Stomach (tissue), 8 donors: ENCODE measurements at regions not wholly inside any gene's neighbourhood (a gene's known extent, or its start where the extent isn't known, plus 50 kb on each side); places are given as distances from the start of the nearest gene placed in this dataset.

Experiments used
- DNase-seq, 2 donors: peaks; one replicate each; pipeline versions ENCODE4 v3.0.0 to v3.0.0-alpha.2; 2013 to 2019
- H3K27ac ChIP-seq, 5 donors: fragments of 200-600 bp in 4 of 5; sonication (generic) in 4 of 5; one replicate each; pipeline ENCODE4 v1.5.1; 2013 to 2019; ENCODE audit warnings: mild to moderate bottlenecking in 1 of 5, moderate library complexity in 1 of 5
- H3K27me3 ChIP-seq, 3 donors: fragments of 200-600 bp; sonication (generic); one replicate each; pipeline ENCODE4 v1.5.1; 2017 to 2019; ENCODE audit warnings: mixed run types in 1 of 3
- H3K36me3 ChIP-seq, 4 donors: fragments of 200-600 bp; sonication (generic); 1 replicate in 3 of 4; 2 replicates in 1 of 4; pipeline ENCODE4 v1.5.1; 2016 to 2019
- H3K4me1 ChIP-seq, 4 donors: fragments of 200-600 bp; sonication (generic); one replicate each; pipeline ENCODE4 v1.5.1; 2016 to 2019
- H3K4me3 ChIP-seq, 4 donors: fragments of 200-600 bp; sonication (generic) in 3 of 4; one replicate each; pipeline ENCODE4 v1.5.1; 2016 to 2019; ENCODE audit warnings: mild to moderate bottlenecking in 1 of 4
- H3K9me3 ChIP-seq, 4 donors: fragments of 200-600 bp; sonication (generic); one replicate each; pipeline ENCODE4 v1.5.1; 2016 to 2019
- CTCF ChIP-seq, 7 experiments: fragments of 450-650 bp in 4 of 7; fragments of 200-600 bp in 3 of 7; sonication (generic) in 3 of 7; IDR thresholded peaks; one replicate each; pipeline ENCODE4 v1.5.1; 2016 to 2019; ENCODE audit warnings: antibody characterized with exemption in 7 of 7, control low read depth in 2 of 7, mild to moderate bottlenecking in 1 of 7
- EP300 ChIP-seq: sonication (generic); formaldehyde crosslinking; IDR thresholded peaks from one replicate; pipeline ENCODE4 v1.6.1; 2017; ENCODE audit warnings: antibody characterized with exemption
- POLR2A ChIP-seq, 4 donors: fragments of 450-650 bp; IDR thresholded peaks; one replicate each; pipeline ENCODE4 v1.6.1; 2016; ENCODE audit warnings: antibody characterized with exemption in 4 of 4, control low read depth in 2 of 4, mild to moderate bottlenecking in 1 of 4, moderate library complexity in 1 of 4
- POLR2AphosphoS5 ChIP-seq, 3 donors: sonication (generic); formaldehyde crosslinking; IDR thresholded peaks; one replicate each; pipeline ENCODE4 v1.6.1; 2016; ENCODE audit warnings: antibody characterized with exemption in 3 of 3
- WGBS, 5 donors: extraction: QIAGEN DNeasy Blood & Tissue Kit in 3 of 5; methylation state at CpG; one replicate each; pipeline versions ENCODE4 v1.1.5 to v1.1.7; 2013 to 2018; 5-methylcytosine and 5-hydroxymethylcytosine counted together
- intact Hi-C: fragments of 100-400 bp; cut with DNase I; formaldehyde crosslinking; loops from one replicate; pipeline ENCODE4 v1.15.1; 2023; ENCODE audit warnings: low total_unique reads
- donor health status: healthy with polysubstance abuse.
- donor health status: Bipolar disorder and iron deficiency.
- donor health status: healthy.

GRCh38 chr18:61169386-61169785 is 163.8 kb upstream of the CDH20 start:
- Histone ChIP-seq H3K9me3 (no peaks in the 10 kb centered on the region), H3K27ac (no peak overlapping the region), H3K27me3 (no peaks in the 10 kb centered on the region), H3K4me1 (no peaks in the 10 kb centered on the region), H3K4me3 (no peak overlapping the region), H3K36me3 (no peaks in the 10 kb centered on the region)
- WGBS, 5 donors = 73 to 79% (median 74%) methylated on average over 4 of the region's 4 CpGs
- TF ChIP-seq EP300 = no peak
- no peak for TF ChIP-seq CTCF (IDR thresholded peaks at IDR 0.05)
- TF ChIP-seq POLR2AphosphoS5 (IDR thresholded peaks at IDR 0.05) = no peak
- no peak for TF ChIP-seq POLR2A (IDR thresholded peaks at IDR 0.05)
- DNase-seq = no peak
- intact Hi-C loops = no loop called here

- intact Hi-C loops = no loop called here
- Histone ChIP-seq H3K27me3 (no peaks in the 10 kb centered on the region), H3K27ac (no peak overlapping the region), H3K9me3 (no peaks in the 10 kb centered on the region), H3K4me1 (no peaks in the 10 kb centered on the region), H3K4me3 (no peak overlapping the region), H3K36me3 (no peaks in the 10 kb centered on the region)
- 66 to 86% (median 71%) methylated on average over 1 of the region's 1 CpG for WGBS, 5 donors
- no peak for TF ChIP-seq EP300
- no peak for DNase-seq
Observed at GRCh38 chr18:61172624-61173023, 160.6 kb upstream of the CDH20 start.

- no peaks in the 10 kb centered on the region for H3K4me1 ChIP-seq
- H3K36me3 ChIP-seq = no peaks in the 10 kb centered on the region
- H3K27ac ChIP-seq = no peak overlapping the region
- H3K27me3 ChIP-seq = no peaks in the 10 kb centered on the region
- intact Hi-C loops = no loop called here
- H3K4me3 ChIP-seq = no peak overlapping the region
- DNase-seq = no peak
- no peaks in the 10 kb centered on the region for H3K9me3 ChIP-seq
- TF ChIP-seq CTCF (IDR thresholded peaks at IDR 0.05) (no peak), EP300 (no peak), POLR2AphosphoS5 (IDR thresholded peaks at IDR 0.05) (no peak)
- WGBS, 5 donors = 71 to 85% (median 76%) methylated on average over 6 of the region's 6 CpGs
Observed at GRCh38 chr18:61173554-61173953, 159.7 kb upstream of the CDH20 start.

- H3K27me3 ChIP-seq = no peaks in the 10 kb centered on the region
Observed at GRCh38 chr18:61183798-61184197, 149.4 kb upstream of the CDH20 start.

GRCh38 chr18:61187971-61188370 is 145.3 kb upstream of the CDH20 start:
- peaks cover 0 to 4% (median 0%) of the 10 kb centered on the region in 4 donors for H3K9me3 ChIP-seq
- no peak for DNase-seq
- H3K36me3 ChIP-seq = no peaks in the 10 kb centered on the region
- TF ChIP-seq EP300 = no peak
- TF ChIP-seq POLR2A (IDR thresholded peaks at IDR 0.05) = no peak
- TF ChIP-seq POLR2AphosphoS5 (IDR thresholded peaks at IDR 0.05) = no peak
- no peak for TF ChIP-seq CTCF (IDR thresholded peaks at IDR 0.05)
- no peaks in the 10 kb centered on the region for H3K27me3 ChIP-seq
- WGBS, 5 donors = 91 to 95% (median 93%) methylated on average over 3 of the region's 3 CpGs
- H3K27ac ChIP-seq = no peak overlapping the region
- H3K4me3 ChIP-seq = no peak overlapping the region
- intact Hi-C loops = no loop called here
- H3K4me1 ChIP-seq = no peaks in the 10 kb centered on the region

More at GRCh38 chr18:61183798-61184197, 149.4 kb upstream of the CDH20 start:
- Histone ChIP-seq H3K4me1 (no peaks in the 10 kb centered on the region), H3K36me3 (no peaks in the 10 kb centered on the region), H3K9me3 (no peaks in the 10 kb centered on the region), H3K27ac (no peak overlapping the region), H3K4me3 (no peak overlapping the region)
- no peak for DNase-seq
- no peak for TF ChIP-seq POLR2AphosphoS5 (IDR thresholded peaks at IDR 0.05)
- no peak for TF ChIP-seq POLR2A (IDR thresholded peaks at IDR 0.05)
- TF ChIP-seq EP300 = no peak
- TF ChIP-seq CTCF (IDR thresholded peaks at IDR 0.05) = no peak
- intact Hi-C loops = no loop called here
